22Rv1 (cell line): ENCODE measurements at regions not wholly inside any gene's neighbourhood (a gene's known extent, or its start where the extent isn't known, plus 50 kb on each side); places are given as distances from the start of the nearest gene placed in this dataset.

ENCODE experiments used
- ZFX ChIP-seq: fragments of 450-650 bp; IDR thresholded peaks from 2 replicates; pipeline ENCODE4 v1.6.1; 2017; ENCODE audit warnings: antibody characterized with exemption, borderline replicate concordance
- TF ChIP-seq, protein P1 (sequence below): fragments of 450-650 bp; IDR thresholded peaks from 2 replicates; pipeline ENCODE4 v1.5.1; 2017; ENCODE audit warnings: mild to moderate bottlenecking

DNA sequence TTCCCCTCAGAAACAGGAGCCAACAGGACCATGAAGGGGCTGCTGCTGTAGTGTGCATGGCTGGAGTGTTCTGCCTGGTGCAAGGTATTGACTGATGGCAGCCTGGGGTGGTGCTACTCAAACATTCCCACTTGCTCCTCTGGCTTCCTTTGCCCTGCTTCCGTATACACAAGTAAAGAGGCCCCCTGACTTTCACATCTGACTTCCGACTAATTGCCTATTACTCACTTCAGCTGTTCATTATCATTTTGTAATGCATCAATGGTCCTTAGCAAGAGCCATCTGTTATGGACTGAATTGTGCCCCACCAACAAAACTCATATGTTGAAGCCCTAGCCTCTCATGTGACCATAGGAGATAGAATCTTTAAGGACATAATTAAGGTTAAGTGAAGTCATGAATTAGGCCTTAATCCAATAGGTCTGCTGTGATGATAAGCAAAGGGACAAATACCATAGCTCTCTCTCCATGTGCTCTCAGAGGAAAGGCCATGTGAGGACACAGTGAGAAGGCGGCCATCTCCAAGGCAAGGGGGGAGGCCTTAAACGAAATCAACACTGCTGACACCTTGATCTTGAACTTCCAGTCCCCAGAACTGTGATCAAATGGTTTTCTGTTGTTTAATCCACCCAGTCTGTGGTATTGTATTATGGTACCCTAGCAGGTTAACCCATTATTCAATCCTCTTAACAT lies 122.5 kb upstream of the CLNK start:
- TF ChIP-seq, protein P1, sequence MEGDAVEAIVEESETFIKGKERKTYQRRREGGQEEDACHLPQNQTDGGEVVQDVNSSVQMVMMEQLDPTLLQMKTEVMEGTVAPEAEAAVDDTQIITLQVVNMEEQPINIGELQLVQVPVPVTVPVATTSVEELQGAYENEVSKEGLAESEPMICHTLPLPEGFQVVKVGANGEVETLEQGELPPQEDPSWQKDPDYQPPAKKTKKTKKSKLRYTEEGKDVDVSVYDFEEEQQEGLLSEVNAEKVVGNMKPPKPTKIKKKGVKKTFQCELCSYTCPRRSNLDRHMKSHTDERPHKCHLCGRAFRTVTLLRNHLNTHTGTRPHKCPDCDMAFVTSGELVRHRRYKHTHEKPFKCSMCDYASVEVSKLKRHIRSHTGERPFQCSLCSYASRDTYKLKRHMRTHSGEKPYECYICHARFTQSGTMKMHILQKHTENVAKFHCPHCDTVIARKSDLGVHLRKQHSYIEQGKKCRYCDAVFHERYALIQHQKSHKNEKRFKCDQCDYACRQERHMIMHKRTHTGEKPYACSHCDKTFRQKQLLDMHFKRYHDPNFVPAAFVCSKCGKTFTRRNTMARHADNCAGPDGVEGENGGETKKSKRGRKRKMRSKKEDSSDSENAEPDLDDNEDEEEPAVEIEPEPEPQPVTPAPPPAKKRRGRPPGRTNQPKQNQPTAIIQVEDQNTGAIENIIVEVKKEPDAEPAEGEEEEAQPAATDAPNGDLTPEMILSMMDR: no peak
- no peak for TF ChIP-seq ZFX
